WTC11 (cell line): ENCODE measurements at regions not wholly inside any gene's neighbourhood (a gene's known extent, or its start where the extent isn't known, plus 50 kb on each side); places are given as distances from the start of the nearest gene placed in this dataset.

Source experiments
- ATAC-seq: fragments of 200-7000 bp; cut with Tn5 transposase; 2 replicates; pipeline ENCODE4 v1.10.0; 2021; ENCODE audit warnings: mild to moderate bottlenecking, moderate library complexity
- CTCF ChIA-PET: fragments of 300-600 bp; sonication (Branson Sonifier 250); formaldehyde crosslinking; loops from one replicate; lab custom pipeline; 2021; ENCODE audit warnings: antibody characterized with exemption; lab: Charles Lee
- POLR2A ChIA-PET: fragments of 350-600 bp; sonication (Branson Sonifier 250); formaldehyde crosslinking; loops from one replicate; lab custom pipeline; 2021; ENCODE audit warnings: antibody characterized with exemption; lab: Charles Lee
- DNase-seq: peaks from one replicate; pipeline ENCODE4 v3.0.0; 2021; ENCODE audit warnings: low spot score
- H3K27ac Mint-ChIP-seq: 2 replicates; pipeline ENCODE4 v1.8.0; 2021; ENCODE audit warnings: mixed read lengths
- H3K27me3 Mint-ChIP-seq: 2 replicates; pipeline ENCODE4 v1.8.0; 2021; ENCODE audit warnings: low read depth, mild to moderate bottlenecking, moderate library complexity, mixed read lengths
- H3K36me3 Mint-ChIP-seq: 2 replicates; pipeline ENCODE4 v1.8.0; 2021; ENCODE audit warnings: mixed read lengths
- H3K4me1 Mint-ChIP-seq: 2 replicates; pipeline ENCODE4 v1.8.0; 2022; ENCODE audit warnings: mixed read lengths
- H3K4me3 Mint-ChIP-seq: 2 replicates; pipeline ENCODE4 v1.8.0; 2021; ENCODE audit warnings: mild to moderate bottlenecking, moderate library complexity, mixed read lengths
- H3K9me3 Mint-ChIP-seq: 2 replicates; pipeline ENCODE4 v1.8.0; 2021; ENCODE audit warnings: mixed read lengths
- ATF1 ChIP-seq: sonication (generic); formaldehyde crosslinking; IDR thresholded peaks from 2 replicates; pipeline ENCODE4 v1.8.1; 2023; ENCODE audit warnings: mild to moderate bottlenecking, moderate library complexity, missing genetic modification reagents
- ELF4 ChIP-seq: sonication (generic); formaldehyde crosslinking; IDR thresholded peaks from 2 replicates; pipeline ENCODE4 v1.8.1; 2022; ENCODE audit warnings: low read depth, mild to moderate bottlenecking, moderate library complexity, missing genetic modification reagents
- ESRRA ChIP-seq: sonication (generic); formaldehyde crosslinking; IDR thresholded peaks from 2 replicates; pipeline ENCODE4 v1.8.1; 2022; ENCODE audit warnings: mild to moderate bottlenecking, missing genetic modification reagents, borderline replicate concordance
- FOXJ3 ChIP-seq: sonication (generic); formaldehyde crosslinking; IDR thresholded peaks from 2 replicates; pipeline ENCODE4 v1.9.0; 2021; ENCODE audit warnings: missing genetic modification reagents, mild to moderate bottlenecking, borderline replicate concordance
- GRHL2 ChIP-seq: fragments of 250-450 bp; sonication (Bioruptor Pico); IDR thresholded peaks from 2 replicates; pipeline ENCODE4 v1.8.0; 2022; ENCODE audit warnings: mild to moderate bottlenecking, moderate library complexity; ENCODE audit not compliant: insufficient replicate concordance, severe bottlenecking
- HMGA2 ChIP-seq: fragments of 250-450 bp; sonication (Bioruptor Pico); IDR thresholded peaks from 2 replicates; pipeline ENCODE4 v1.4.0; 2021; ENCODE audit warnings: mild to moderate bottlenecking, moderate library complexity
- KAT7 ChIP-seq: sonication (generic); formaldehyde crosslinking; IDR thresholded peaks from 2 replicates; pipeline ENCODE4 v1.8.1; 2023; ENCODE audit warnings: missing genetic modification reagents, mild to moderate bottlenecking, borderline replicate concordance
- NFATC4 ChIP-seq: fragments of 250-450 bp; sonication (Bioruptor Pico); IDR thresholded peaks from 2 replicates; pipeline ENCODE4 v1.9.0; 2021; ENCODE audit warnings: mild to moderate bottlenecking
- RELA ChIP-seq: sonication (generic); formaldehyde crosslinking; IDR thresholded peaks from 2 replicates; pipeline ENCODE4 v1.8.1; 2022; ENCODE audit warnings: missing genetic modification reagents, mild to moderate bottlenecking, borderline replicate concordance
- SOX15 ChIP-seq: fragments of 250-450 bp; sonication (Bioruptor Pico); IDR thresholded peaks from 2 replicates; pipeline ENCODE4 v1.9.0; 2021; ENCODE audit warnings: mild to moderate bottlenecking
- SP1 ChIP-seq: sonication (generic); formaldehyde crosslinking; conservative IDR thresholded peaks from 2 replicates; pipeline ENCODE4 v1.8.1; 2022; ENCODE audit warnings: missing genetic modification reagents
- ZNF423 ChIP-seq: fragments of 250-450 bp; sonication (Bioruptor Pico); IDR thresholded peaks from 2 replicates; pipeline ENCODE4 v2.1.2; 2022; ENCODE audit warnings: mild to moderate bottlenecking, moderate library complexity
- TF ChIP-seq, protein P1 (sequence below): sonication (generic); formaldehyde crosslinking; IDR thresholded peaks from 2 replicates; pipeline ENCODE4 v1.8.1; 2023; ENCODE audit warnings: mild to moderate bottlenecking, missing genetic modification reagents
- TF ChIP-seq, protein P2 (sequence below): sonication (generic); formaldehyde crosslinking; IDR thresholded peaks from 2 replicates; pipeline ENCODE4 v1.8.1; 2022; ENCODE audit warnings: low read depth, missing genetic modification reagents, borderline replicate concordance
- TF ChIP-seq, protein P3 (sequence below): sonication (generic); formaldehyde crosslinking; conservative IDR thresholded peaks from 2 replicates; pipeline ENCODE4 v1.8.1; 2023; ENCODE audit warnings: mild to moderate bottlenecking, low read depth, missing genetic modification reagents, moderate library complexity
- TF ChIP-seq, protein P4 (sequence below): sonication (generic); formaldehyde crosslinking; IDR thresholded peaks from 2 replicates; pipeline ENCODE4 v1.8.0; 2022; ENCODE audit warnings: mild to moderate bottlenecking, missing genetic modification reagents
- TF ChIP-seq, protein P5 (sequence below): fragments of 250-450 bp; sonication (Bioruptor Pico); IDR thresholded peaks from 2 replicates; pipeline ENCODE4 v1.9.0; 2021; ENCODE audit warnings: mild to moderate bottlenecking, borderline replicate concordance
- TF ChIP-seq, protein P6 (sequence below): sonication (generic); formaldehyde crosslinking; IDR thresholded peaks from 2 replicates; pipeline ENCODE4 v1.8.0; 2023; ENCODE audit warnings: mild to moderate bottlenecking, missing genetic modification reagents

DNA sequence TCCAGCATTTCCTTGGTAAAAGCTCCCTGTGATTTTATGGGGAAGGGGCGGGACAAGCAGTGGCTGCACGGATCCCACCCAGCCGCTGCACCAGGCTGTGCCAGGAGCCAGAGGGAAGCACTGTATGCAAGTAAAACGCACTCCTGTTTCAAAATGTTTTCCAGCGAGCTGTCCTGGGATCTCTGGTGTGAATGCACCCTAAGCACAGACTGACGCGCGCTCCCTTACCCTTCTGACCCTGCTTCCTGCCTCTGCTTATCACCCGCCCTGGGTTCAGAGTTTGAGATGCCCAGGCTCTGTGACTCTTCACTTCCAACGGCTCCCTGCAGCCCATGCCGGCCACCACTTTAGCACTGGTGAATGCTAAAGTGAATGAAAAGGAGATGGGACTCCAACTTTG, 131.2 kb downstream of the RHOU start (continued):
- TF ChIP-seq, protein P1, sequence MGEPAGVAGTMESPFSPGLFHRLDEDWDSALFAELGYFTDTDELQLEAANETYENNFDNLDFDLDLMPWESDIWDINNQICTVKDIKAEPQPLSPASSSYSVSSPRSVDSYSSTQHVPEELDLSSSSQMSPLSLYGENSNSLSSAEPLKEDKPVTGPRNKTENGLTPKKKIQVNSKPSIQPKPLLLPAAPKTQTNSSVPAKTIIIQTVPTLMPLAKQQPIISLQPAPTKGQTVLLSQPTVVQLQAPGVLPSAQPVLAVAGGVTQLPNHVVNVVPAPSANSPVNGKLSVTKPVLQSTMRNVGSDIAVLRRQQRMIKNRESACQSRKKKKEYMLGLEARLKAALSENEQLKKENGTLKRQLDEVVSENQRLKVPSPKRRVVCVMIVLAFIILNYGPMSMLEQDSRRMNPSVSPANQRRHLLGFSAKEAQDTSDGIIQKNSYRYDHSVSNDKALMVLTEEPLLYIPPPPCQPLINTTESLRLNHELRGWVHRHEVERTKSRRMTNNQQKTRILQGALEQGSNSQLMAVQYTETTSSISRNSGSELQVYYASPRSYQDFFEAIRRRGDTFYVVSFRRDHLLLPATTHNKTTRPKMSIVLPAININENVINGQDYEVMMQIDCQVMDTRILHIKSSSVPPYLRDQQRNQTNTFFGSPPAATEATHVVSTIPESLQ (CRISPR knock-in tag) = no peak
- TF ChIP-seq KAT7 (CRISPR knock-in tag) (no peak), RELA (CRISPR knock-in tag) (no peak)

DNA sequence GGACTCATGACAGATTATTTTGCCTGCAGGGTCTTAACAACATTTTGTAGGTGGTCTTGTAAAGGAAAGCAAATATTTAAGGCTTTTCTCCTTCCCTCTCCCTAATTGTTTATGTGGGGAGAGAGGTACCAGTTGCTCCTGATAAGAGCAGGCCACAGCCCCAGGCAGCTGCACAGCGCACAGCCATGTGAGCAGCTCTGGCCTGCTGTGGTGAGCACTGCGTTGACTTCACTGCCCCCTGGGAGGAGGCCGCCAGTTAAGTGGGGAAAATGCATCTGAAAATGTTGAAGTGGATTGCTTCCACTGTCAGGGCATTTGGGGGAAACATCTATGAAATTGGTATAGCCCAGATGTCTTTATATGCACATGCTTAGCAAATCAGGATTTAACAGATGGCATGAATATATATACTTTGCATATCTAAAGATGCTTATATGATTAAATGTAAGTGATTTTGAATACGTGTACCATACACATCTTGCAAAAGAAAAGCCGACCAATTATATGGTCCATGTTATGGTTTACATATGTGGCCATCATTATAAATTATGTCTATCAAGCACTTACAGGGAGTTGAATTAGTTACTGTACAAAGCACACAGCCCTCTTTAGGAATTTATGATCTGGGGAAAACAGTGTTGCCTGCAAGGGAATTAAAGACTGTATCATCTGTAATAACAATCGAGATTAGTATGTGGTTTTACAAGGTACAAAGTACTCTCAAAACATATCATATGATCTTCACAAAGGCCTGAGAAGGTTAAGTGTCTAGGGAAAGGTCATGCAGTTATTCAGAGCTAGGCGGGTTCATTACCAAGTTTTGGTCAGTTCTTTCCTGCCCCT, 132.1 kb downstream of the RHOU start:
- H3K27me3 Mint-ChIP-seq = no peaks in the 10 kb centered on the region
- CTCF ChIA-PET = no interaction called here
- H3K9me3 Mint-ChIP-seq = no peaks in the 10 kb centered on the region
- ATAC-seq (no peak), DNase-seq (no peak)
- TF ChIP-seq GRHL2 = no peak
- TF ChIP-seq, protein P2, sequence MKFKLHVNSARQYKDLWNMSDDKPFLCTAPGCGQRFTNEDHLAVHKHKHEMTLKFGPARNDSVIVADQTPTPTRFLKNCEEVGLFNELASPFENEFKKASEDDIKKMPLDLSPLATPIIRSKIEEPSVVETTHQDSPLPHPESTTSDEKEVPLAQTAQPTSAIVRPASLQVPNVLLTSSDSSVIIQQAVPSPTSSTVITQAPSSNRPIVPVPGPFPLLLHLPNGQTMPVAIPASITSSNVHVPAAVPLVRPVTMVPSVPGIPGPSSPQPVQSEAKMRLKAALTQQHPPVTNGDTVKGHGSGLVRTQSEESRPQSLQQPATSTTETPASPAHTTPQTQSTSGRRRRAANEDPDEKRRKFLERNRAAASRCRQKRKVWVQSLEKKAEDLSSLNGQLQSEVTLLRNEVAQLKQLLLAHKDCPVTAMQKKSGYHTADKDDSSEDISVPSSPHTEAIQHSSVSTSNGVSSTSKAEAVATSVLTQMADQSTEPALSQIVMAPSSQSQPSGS (CRISPR knock-in tag) = no peak
- TF ChIP-seq NFATC4 (CRISPR knock-in tag) = no peak
- no peak for TF ChIP-seq ATF1
- no peak for TF ChIP-seq ELF4 (CRISPR knock-in tag)
- no peak for TF ChIP-seq ZNF423 (CRISPR knock-in tag)
- TF ChIP-seq, protein P3, sequence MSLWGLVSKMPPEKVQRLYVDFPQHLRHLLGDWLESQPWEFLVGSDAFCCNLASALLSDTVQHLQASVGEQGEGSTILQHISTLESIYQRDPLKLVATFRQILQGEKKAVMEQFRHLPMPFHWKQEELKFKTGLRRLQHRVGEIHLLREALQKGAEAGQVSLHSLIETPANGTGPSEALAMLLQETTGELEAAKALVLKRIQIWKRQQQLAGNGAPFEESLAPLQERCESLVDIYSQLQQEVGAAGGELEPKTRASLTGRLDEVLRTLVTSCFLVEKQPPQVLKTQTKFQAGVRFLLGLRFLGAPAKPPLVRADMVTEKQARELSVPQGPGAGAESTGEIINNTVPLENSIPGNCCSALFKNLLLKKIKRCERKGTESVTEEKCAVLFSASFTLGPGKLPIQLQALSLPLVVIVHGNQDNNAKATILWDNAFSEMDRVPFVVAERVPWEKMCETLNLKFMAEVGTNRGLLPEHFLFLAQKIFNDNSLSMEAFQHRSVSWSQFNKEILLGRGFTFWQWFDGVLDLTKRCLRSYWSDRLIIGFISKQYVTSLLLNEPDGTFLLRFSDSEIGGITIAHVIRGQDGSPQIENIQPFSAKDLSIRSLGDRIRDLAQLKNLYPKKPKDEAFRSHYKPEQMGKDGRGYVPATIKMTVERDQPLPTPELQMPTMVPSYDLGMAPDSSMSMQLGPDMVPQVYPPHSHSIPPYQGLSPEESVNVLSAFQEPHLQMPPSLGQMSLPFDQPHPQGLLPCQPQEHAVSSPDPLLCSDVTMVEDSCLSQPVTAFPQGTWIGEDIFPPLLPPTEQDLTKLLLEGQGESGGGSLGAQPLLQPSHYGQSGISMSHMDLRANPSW (CRISPR knock-in tag) = no peak
- TF ChIP-seq, protein P4, sequence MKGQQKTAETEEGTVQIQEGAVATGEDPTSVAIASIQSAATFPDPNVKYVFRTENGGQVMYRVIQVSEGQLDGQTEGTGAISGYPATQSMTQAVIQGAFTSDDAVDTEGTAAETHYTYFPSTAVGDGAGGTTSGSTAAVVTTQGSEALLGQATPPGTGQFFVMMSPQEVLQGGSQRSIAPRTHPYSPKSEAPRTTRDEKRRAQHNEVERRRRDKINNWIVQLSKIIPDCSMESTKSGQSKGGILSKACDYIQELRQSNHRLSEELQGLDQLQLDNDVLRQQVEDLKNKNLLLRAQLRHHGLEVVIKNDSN (CRISPR knock-in tag) = no peak
- TF ChIP-seq HMGA2 (CRISPR knock-in tag) = no peak
- TF ChIP-seq FOXJ3 (CRISPR knock-in tag) = no peak
- TF ChIP-seq, protein P5, sequence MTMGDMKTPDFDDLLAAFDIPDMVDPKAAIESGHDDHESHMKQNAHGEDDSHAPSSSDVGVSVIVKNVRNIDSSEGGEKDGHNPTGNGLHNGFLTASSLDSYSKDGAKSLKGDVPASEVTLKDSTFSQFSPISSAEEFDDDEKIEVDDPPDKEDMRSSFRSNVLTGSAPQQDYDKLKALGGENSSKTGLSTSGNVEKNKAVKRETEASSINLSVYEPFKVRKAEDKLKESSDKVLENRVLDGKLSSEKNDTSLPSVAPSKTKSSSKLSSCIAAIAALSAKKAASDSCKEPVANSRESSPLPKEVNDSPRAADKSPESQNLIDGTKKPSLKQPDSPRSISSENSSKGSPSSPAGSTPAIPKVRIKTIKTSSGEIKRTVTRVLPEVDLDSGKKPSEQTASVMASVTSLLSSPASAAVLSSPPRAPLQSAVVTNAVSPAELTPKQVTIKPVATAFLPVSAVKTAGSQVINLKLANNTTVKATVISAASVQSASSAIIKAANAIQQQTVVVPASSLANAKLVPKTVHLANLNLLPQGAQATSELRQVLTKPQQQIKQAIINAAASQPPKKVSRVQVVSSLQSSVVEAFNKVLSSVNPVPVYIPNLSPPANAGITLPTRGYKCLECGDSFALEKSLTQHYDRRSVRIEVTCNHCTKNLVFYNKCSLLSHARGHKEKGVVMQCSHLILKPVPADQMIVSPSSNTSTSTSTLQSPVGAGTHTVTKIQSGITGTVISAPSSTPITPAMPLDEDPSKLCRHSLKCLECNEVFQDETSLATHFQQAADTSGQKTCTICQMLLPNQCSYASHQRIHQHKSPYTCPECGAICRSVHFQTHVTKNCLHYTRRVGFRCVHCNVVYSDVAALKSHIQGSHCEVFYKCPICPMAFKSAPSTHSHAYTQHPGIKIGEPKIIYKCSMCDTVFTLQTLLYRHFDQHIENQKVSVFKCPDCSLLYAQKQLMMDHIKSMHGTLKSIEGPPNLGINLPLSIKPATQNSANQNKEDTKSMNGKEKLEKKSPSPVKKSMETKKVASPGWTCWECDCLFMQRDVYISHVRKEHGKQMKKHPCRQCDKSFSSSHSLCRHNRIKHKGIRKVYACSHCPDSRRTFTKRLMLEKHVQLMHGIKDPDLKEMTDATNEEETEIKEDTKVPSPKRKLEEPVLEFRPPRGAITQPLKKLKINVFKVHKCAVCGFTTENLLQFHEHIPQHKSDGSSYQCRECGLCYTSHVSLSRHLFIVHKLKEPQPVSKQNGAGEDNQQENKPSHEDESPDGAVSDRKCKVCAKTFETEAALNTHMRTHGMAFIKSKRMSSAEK = no peak
- TF ChIP-seq SOX15 = no peak
- TF ChIP-seq, protein P6, sequence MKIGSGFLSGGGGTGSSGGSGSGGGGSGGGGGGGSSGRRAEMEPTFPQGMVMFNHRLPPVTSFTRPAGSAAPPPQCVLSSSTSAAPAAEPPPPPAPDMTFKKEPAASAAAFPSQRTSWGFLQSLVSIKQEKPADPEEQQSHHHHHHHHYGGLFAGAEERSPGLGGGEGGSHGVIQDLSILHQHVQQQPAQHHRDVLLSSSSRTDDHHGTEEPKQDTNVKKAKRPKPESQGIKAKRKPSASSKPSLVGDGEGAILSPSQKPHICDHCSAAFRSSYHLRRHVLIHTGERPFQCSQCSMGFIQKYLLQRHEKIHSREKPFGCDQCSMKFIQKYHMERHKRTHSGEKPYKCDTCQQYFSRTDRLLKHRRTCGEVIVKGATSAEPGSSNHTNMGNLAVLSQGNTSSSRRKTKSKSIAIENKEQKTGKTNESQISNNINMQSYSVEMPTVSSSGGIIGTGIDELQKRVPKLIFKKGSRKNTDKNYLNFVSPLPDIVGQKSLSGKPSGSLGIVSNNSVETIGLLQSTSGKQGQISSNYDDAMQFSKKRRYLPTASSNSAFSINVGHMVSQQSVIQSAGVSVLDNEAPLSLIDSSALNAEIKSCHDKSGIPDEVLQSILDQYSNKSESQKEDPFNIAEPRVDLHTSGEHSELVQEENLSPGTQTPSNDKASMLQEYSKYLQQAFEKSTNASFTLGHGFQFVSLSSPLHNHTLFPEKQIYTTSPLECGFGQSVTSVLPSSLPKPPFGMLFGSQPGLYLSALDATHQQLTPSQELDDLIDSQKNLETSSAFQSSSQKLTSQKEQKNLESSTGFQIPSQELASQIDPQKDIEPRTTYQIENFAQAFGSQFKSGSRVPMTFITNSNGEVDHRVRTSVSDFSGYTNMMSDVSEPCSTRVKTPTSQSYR = no peak
- TF ChIP-seq SP1 (CRISPR knock-in tag) = no peak
- TF ChIP-seq ESRRA (CRISPR knock-in tag) = no peak
- H3K36me3 Mint-ChIP-seq = no peaks in the 10 kb centered on the region; the same call in 1 of the 2 replicates
- POLR2A ChIA-PET = interaction anchor here (0.6 kb wide), 1 partner anchor 45 kb away, joined by 3 read pairs; no protein-coding TSS in a partner anchor
- H3K27ac Mint-ChIP-seq = no peak overlapping the region; the same call in 1 of the 2 replicates
- no peak overlapping the region for H3K4me3 Mint-ChIP-seq
- H3K4me1 Mint-ChIP-seq = peaks cover 60% of the 10 kb centered on the region
